ENCODE measurements at regions not wholly inside any gene's neighbourhood (a gene's known extent, or its start where the extent isn't known, plus 50 kb on each side); places are given as distances from the start of the nearest gene placed in this dataset.

GRCh38 chr3:34323517-34323916 lies 525.1 kb downstream of the PDCD6IP start:
- DNase-seq, result no peak

DNA sequence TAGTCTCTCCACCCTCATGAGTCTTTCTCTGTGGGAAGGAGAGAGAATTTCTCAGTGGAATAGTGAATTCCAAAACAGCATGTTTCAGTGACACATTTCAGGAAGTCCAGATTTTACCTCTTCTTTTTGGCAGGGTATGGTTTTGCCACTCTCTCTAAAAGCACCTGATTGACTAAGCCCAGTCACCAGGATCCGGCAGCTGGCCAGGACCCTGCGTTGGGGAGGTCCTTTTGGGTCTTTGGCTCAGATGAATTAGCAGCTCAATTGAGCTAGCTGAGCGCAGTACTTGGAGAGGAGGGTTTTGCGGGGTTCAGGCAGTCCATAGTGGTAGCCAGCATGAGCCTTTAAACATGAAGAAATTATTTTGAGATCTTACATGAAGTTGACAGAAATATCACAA lies 548.2 kb downstream of the PDCD6IP start:
- no peak for DNase-seq

DNA sequence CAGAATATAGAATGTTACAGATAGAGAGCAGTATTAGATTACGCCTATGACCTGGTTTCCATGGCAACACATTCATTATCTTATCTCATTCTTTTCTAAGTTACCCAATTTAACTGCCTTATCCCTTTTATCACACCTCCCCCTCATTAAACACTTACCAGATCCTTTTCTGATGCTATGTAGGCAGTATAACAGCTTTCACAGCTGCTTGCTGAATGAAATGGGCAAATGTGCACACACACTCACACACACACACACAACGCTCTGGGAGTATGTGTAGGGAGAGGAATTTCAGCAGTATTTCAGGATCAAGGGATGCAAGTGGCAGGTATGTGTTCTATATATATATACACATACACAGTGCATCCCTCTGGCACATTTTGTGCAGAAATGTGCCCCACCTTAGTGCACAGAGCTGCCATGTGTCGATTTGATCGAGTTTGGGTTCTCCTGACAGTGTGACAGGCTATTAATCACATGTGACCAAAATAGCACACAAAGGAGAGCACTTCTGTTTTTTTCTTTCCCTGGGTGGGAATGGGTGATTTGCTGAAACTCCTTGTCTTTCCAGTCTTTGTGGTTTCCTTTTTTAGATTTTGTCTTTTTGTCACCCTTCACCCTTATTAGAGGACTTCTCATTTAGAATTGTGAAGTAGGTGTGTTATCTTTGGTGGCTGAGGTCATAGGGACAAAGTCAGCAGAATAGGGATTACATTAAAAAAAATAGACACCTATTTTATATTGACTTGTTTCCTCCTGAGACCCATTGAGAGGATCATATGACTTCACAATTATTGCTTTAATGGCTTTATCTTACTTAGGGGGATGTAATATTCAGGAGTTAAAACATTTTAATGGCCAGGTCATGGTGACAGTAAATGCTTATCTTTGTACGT lies 553.7 kb downstream of the PDCD6IP start:
- DNase-seq, result no peak

GRCh38 chr3:34352778-34353331 lies 554.4 kb downstream of the PDCD6IP start:
- DNase-seq, result no peak

- no peak for DNase-seq
Measured at GRCh38 chr3:34357461-34357860, 559.0 kb downstream of the PDCD6IP start.

DNA sequence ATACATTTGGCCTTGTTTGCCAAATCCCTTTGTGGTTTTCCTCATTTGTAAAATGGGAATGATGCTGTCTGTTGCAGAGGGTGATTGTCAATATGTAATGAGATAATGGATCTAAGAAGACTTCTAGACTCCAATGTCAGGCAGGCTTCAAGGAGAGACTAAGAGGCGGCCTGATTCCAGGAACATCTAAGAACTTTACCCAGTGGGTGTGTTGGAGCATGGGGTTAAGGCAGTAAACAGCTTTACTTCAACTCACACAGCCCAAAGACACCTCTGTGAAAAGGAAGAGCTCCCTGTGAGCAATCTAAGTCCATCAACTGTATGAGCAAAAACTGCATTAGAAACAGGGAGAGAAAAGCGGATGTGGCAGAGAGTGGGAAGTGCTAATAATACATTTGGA lies 560.6 kb downstream of the PDCD6IP start:
- DNase-seq, result no peak

GRCh38 chr3:34360713-34361112 lies 562.3 kb downstream of the PDCD6IP start:
- DNase-seq, result no peak

GRCh38 chr3:34361921-34362320 lies 563.5 kb downstream of the PDCD6IP start:
- no peak for DNase-seq

- DNase-seq, result no peak
Measured at GRCh38 chr3:34362910-34363309, 564.5 kb downstream of the PDCD6IP start.

DNA sequence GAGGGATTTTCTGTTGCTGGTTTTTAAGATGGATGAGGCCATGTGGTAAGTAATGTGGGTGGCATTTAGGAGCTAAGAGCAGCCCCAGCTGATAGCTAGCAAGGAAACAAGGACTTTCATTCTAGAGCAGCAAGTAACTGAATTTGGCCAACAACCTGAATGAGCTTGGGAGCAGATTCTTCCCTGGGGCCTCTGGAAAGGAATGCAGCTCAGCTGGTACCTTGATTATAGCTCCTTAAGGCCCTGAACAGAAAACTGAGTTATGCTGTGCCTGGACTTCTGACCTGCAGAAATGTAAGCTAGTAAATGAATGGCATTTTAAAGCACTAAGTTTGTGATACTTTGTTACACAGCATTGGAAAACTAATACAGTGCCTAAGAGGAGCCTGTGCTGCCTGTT lies 565.5 kb downstream of the PDCD6IP start:
- no peak for DNase-seq

GRCh38 chr3:34364335-34364734 lies 565.9 kb downstream of the PDCD6IP start:
- no peak for DNase-seq

- DNase-seq, result no peak
Measured at GRCh38 chr3:34365231-34365630, 566.8 kb downstream of the PDCD6IP start.

DNA sequence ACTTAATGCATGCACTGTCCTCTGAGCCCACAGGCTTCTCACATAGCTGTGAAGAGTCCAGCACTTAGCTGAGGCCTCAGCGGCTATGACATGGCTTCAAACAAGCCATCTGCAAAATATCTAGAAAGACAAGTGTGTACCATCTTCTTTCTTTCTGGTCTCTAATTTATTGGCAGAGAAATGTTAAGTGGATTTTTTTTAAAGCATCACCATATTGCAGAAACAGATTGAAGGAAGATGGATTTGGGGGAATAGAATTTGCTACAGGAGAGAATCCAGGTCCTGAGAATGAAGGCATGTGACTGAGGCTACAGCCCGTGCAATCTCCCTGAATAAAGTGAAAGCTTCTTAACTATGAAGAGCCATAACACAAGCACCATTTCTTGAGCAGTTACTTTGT lies 567.3 kb downstream of the PDCD6IP start:
- DNase-seq, result no peak

DNA sequence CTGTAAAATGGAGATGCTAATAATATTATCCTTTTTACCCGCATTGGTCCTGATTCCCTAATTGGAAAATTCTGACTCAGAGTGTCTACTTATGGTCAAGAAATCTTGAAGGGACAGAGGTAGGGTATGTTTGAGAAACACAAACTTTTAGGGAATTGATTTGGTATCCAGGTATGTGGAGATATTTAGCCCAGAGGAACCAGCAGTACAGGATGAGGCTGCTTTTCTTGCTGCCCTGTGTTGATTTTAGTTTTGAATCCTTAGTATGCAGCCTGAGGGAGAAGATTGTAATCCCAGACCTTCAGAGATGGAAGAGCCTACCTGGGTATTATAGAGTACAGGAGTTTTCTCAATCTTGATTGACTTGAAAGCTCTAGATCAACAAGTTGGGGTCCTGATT lies 569.1 kb downstream of the PDCD6IP start:
- no peak for DNase-seq

DNA sequence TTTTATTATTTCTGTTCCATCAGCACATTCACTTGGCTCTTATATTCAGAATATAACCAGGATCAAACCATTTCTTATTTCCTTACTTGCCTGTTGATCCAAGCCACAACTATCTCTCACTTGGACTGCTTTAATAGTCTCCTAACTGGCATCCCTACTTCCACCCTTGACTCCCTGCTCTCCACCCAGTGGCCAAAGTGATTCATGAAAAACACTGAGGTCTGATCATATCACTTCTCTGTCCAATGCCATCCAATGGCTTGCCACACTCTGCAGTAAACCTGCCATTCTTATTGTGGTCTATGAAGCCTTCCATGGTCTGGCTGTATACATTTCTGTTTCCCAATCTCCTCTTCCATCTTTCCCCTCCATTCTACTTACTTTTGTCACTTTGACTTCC lies 576.1 kb downstream of the PDCD6IP start:
- no peak for DNase-seq

GRCh38 chr3:34376691-34377090 lies 578.3 kb downstream of the PDCD6IP start:
- DNase-seq, result no peak

GRCh38 chr3:34377961-34378360 lies 579.5 kb downstream of the PDCD6IP start:
- no peak for DNase-seq

DNA sequence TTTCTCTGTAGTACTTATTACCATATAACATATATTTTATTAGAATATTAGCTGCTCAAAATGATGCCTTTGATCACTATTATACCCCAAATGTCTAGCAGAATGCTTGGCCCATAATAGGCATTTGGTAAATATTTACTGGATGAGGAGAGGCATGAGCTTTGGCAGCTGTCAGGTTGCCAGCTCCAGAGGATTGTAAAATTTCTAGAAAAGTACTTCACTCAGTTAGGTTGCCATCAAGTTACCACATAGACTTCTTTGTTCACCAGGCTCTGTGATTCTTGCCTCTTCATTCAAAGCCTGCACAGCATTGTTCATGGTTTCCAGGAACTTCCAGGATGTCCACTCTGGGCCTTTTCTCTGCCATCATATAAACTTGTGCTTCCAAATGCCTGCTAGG lies 582.8 kb downstream of the PDCD6IP start:
- no peak for DNase-seq

DNA sequence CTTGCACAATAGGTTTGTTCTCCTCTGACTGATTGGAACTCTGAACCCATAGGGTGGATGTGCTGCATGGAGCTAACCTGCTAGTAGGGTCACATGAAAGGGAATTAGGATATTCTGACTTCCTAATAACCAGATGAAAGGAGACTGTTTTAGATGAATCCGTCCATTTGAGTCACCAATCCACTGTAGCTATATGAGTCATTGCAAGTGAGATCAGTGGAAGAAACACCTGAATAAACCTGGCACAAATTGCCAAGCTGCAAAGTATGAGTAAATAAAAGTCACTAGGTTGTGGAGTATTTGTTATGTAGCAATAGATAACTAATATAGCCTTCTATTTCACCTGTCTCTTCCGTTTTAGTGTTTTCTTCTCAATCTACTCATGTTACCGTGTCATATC lies 584.4 kb downstream of the PDCD6IP start:
- DNase-seq, result no peak

DNA sequence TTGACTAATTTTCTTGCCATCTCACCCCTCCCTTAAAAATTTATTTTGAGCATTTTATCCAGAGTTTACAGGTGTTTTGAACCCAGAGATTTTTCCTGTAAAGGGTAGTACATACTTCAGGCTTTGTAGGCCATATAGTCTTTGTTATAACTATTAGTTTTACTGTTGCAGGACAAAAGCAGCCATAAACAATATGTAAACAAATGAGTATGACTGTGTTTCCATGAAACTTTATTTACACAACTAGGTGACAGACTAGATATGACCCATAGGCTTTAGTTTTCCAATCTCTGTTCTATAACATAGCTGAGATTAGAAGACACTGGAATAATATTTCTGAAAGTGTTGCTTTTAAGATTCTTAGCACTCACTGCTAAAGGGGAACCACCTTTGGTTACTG lies 587.9 kb downstream of the PDCD6IP start:
- no peak for DNase-seq

GRCh38 chr3:34387826-34388564 lies 589.6 kb downstream of the PDCD6IP start:
- no peak for DNase-seq

DNA sequence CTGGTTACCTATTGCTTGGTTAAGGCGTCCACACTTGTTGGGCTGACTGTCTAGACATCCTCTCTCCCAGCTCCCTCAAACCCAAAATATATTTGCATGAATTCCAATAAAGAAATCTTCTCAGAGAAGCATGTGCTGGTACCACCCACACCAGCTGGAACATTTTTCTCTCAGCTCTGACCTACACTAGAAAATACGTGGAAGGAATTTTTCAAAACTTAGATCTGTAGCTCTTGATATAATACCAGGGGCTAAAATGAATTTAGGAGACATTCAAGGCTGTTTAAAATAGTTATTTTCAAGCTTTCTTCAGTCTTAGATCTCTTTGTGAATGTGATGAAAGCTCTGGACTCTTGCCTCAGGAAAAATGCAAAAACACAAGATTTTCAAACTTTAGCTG lies 590.4 kb downstream of the PDCD6IP start:
- DNase-seq, result no peak

GRCh38 chr3:34394978-34395748 lies 596.7 kb downstream of the PDCD6IP start:
- DNase-seq, result no peak
